HCT116 (cell line): ENCODE measurements at regions not wholly inside any gene's neighbourhood (a gene's known extent, or its start where the extent isn't known, plus 50 kb on each side); places are given as distances from the start of the nearest gene placed in this dataset.

ENCODE experiments used
- CEBPB ChIP-seq: IDR thresholded peaks from 2 replicates; pipeline ENCODE4 v1.6.1; 2012; ENCODE audit warnings: low read depth
- EGR1 ChIP-seq: IDR thresholded peaks from 2 replicates; pipeline ENCODE4 v1.6.1; 2012; ENCODE audit warnings: low read depth
- EZH2 ChIP-seq: fragments of 200-600 bp; sonication (generic); IDR thresholded peaks from 2 replicates; pipeline ENCODE4 v1.6.1; 2017; ENCODE audit warnings: antibody characterized with exemption, mixed run types
- EZH2phosphoT487 ChIP-seq: fragments of 200-600 bp; IDR thresholded peaks from 2 replicates; pipeline ENCODE4 v1.6.1; 2018; ENCODE audit warnings: antibody characterized with exemption, borderline replicate concordance
- POLR2A ChIP-seq: IDR thresholded peaks from 2 replicates; pipeline ENCODE4 v1.7.0; 2011; ENCODE audit warnings: borderline replicate concordance; ENCODE audit not compliant: insufficient read depth, insufficient read length; ENCODE audit errors: extremely low read depth
- POLR2AphosphoS5 ChIP-seq: IDR thresholded peaks from 2 replicates; pipeline ENCODE4 v1.6.1; 2011; ENCODE audit warnings: mild to moderate bottlenecking, low read depth, low read length, moderate library complexity
- RAD21 ChIP-seq: IDR thresholded peaks from 2 replicates; pipeline ENCODE4 v1.6.1; 2012; ENCODE audit warnings: low read depth, mild to moderate bottlenecking
- SP1 ChIP-seq: IDR thresholded peaks from 2 replicates; pipeline ENCODE4 v1.6.1; 2012; ENCODE audit warnings: low read depth
- TCF7L2 ChIP-seq: IDR thresholded peaks from 2 replicates; pipeline ENCODE4 v1.7.0; 2011; ENCODE audit warnings: borderline replicate concordance, inconsistent platforms; ENCODE audit not compliant: insufficient read depth, insufficient read length; ENCODE audit errors: extremely low read depth
- YY1 ChIP-seq: IDR thresholded peaks from 2 replicates; pipeline ENCODE4 v1.6.1; 2011; ENCODE audit warnings: low read length, low read depth, moderate library complexity, mild to moderate bottlenecking; ENCODE audit not compliant: insufficient replicate concordance; ENCODE audit errors: extremely low read depth
- TF ChIP-seq, protein P1 (sequence below), 3 experiments: fragments of 200-600 bp in 1 of 3; sonication (generic) in 1 of 3; IDR thresholded peaks in 2 of 3; conservative IDR thresholded peaks in 1 of 3; 2 replicates each; pipeline ENCODE4 v1.5.1; 2012 to 2017; ENCODE audit warnings: low read depth in 2 of 3, low read length in 2 of 3, antibody characterized with exemption in 1 of 3, borderline replicate concordance in 1 of 3, control low read depth in 1 of 3, mild to moderate bottlenecking in 1 of 3, mixed read lengths in 1 of 3, mixed run types in 1 of 3, moderate library complexity in 1 of 3; ENCODE audit not compliant: insufficient read depth in 1 of 3
- TF ChIP-seq, protein P2 (sequence below): IDR thresholded peaks from 2 replicates; pipeline ENCODE4 v1.6.1; 2012
- TF ChIP-seq, protein P3 (sequence below): IDR thresholded peaks from 2 replicates; pipeline ENCODE4 v1.6.1; 2012; ENCODE audit warnings: low read depth
- TF ChIP-seq, protein P4 (sequence below): IDR thresholded peaks from 2 replicates; pipeline ENCODE4 v1.6.1; 2011; ENCODE audit warnings: mild to moderate bottlenecking, low read length, moderate library complexity; ENCODE audit not compliant: insufficient replicate concordance; ENCODE audit errors: extremely low read depth

DNA sequence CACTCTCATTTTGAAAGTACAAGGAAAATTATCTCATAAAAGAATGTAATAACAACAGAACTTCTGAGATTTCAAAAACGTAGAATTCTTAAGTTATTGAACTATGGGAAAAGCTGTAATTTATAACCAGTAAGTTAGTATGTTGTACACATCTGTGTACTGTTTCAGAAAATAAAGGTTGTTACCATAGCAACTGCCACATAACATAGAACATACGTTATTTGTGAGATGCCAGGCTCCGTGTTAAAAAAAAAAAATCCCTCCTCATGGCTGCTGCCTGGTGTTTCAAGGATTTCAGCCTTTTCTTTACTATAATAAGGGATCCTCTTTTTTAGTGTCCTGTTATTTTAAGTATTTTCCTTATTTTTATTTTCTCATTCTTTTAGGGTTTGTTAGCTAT, 79.5 kb downstream of the RWDD3 start:
- no peak for TF ChIP-seq POLR2AphosphoS5
- TF ChIP-seq, protein P1, sequence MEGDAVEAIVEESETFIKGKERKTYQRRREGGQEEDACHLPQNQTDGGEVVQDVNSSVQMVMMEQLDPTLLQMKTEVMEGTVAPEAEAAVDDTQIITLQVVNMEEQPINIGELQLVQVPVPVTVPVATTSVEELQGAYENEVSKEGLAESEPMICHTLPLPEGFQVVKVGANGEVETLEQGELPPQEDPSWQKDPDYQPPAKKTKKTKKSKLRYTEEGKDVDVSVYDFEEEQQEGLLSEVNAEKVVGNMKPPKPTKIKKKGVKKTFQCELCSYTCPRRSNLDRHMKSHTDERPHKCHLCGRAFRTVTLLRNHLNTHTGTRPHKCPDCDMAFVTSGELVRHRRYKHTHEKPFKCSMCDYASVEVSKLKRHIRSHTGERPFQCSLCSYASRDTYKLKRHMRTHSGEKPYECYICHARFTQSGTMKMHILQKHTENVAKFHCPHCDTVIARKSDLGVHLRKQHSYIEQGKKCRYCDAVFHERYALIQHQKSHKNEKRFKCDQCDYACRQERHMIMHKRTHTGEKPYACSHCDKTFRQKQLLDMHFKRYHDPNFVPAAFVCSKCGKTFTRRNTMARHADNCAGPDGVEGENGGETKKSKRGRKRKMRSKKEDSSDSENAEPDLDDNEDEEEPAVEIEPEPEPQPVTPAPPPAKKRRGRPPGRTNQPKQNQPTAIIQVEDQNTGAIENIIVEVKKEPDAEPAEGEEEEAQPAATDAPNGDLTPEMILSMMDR (IDR thresholded peaks at IDR 0.05 in 2 of 3, conservative IDR thresholded peaks at IDR 0.05 in 1 of 3; ENCODE audit: borderline replicate concordance in 1 of 3, insufficient read depth in 1 of 3, low read depth in 2 of 3, low read length in 2 of 3) = no peak
- TF ChIP-seq EGR1 = no peak
- TF ChIP-seq EZH2phosphoT487 = no peak
- TF ChIP-seq CEBPB = no peak
- TF ChIP-seq, protein P2, sequence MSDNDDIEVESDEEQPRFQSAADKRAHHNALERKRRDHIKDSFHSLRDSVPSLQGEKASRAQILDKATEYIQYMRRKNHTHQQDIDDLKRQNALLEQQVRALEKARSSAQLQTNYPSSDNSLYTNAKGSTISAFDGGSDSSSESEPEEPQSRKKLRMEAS = no peak
- TF ChIP-seq POLR2A = no peak
- no peak for TF ChIP-seq TCF7L2
- TF ChIP-seq RAD21 = no peak
- TF ChIP-seq, protein P3, sequence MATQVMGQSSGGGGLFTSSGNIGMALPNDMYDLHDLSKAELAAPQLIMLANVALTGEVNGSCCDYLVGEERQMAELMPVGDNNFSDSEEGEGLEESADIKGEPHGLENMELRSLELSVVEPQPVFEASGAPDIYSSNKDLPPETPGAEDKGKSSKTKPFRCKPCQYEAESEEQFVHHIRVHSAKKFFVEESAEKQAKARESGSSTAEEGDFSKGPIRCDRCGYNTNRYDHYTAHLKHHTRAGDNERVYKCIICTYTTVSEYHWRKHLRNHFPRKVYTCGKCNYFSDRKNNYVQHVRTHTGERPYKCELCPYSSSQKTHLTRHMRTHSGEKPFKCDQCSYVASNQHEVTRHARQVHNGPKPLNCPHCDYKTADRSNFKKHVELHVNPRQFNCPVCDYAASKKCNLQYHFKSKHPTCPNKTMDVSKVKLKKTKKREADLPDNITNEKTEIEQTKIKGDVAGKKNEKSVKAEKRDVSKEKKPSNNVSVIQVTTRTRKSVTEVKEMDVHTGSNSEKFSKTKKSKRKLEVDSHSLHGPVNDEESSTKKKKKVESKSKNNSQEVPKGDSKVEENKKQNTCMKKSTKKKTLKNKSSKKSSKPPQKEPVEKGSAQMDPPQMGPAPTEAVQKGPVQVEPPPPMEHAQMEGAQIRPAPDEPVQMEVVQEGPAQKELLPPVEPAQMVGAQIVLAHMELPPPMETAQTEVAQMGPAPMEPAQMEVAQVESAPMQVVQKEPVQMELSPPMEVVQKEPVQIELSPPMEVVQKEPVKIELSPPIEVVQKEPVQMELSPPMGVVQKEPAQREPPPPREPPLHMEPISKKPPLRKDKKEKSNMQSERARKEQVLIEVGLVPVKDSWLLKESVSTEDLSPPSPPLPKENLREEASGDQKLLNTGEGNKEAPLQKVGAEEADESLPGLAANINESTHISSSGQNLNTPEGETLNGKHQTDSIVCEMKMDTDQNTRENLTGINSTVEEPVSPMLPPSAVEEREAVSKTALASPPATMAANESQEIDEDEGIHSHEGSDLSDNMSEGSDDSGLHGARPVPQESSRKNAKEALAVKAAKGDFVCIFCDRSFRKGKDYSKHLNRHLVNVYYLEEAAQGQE = no peak
- no peak for TF ChIP-seq YY1
- TF ChIP-seq SP1 = no peak
- no peak for TF ChIP-seq EZH2
- TF ChIP-seq, protein P4, sequence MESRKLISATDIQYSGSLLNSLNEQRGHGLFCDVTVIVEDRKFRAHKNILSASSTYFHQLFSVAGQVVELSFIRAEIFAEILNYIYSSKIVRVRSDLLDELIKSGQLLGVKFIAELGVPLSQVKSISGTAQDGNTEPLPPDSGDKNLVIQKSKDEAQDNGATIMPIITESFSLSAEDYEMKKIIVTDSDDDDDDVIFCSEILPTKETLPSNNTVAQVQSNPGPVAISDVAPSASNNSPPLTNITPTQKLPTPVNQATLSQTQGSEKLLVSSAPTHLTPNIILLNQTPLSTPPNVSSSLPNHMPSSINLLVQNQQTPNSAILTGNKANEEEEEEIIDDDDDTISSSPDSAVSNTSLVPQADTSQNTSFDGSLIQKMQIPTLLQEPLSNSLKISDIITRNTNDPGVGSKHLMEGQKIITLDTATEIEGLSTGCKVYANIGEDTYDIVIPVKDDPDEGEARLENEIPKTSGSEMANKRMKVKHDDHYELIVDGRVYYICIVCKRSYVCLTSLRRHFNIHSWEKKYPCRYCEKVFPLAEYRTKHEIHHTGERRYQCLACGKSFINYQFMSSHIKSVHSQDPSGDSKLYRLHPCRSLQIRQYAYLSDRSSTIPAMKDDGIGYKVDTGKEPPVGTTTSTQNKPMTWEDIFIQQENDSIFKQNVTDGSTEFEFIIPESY = no peak
